ENCODE measurements at regions not wholly inside any gene's neighbourhood (a gene's known extent, or its start where the extent isn't known, plus 50 kb on each side); places are given as distances from the start of the nearest gene placed in this dataset.
"Not testable (repeated sequence)": the region's sequence is repeated elsewhere in the genome, so short reads cannot be mapped to it uniquely, and the experiment has no call there.

- no peak for DNase-seq (ENCODE audit: low spot score)
Measured at GRCh38 chr20:29427201-29428060, 1830.0 kb upstream of the DEFB115 start.

DNA sequence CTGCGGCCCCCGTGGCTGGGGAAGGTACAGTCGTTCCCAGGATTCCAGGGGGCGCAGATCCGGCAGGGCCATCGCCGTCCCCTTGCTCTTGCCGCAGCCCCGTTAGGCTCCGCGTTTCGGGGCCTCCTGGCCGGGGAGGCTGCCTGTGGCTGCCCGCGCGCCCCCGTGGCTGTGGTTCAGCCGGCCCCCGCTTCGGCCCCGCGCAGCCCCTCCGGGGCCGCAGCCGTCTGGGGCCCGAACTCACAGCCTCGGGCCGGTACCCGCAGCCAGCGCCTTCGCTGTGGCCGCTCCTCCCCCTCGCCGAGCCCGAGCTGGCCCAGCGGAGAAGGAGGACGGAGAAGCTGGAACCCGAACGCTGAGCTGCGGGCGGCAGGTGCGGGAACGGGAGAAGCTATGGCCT is 1826.9 kb upstream of the DEFB115 start:
- no peak for DNase-seq (ENCODE audit: low spot score)

DNA sequence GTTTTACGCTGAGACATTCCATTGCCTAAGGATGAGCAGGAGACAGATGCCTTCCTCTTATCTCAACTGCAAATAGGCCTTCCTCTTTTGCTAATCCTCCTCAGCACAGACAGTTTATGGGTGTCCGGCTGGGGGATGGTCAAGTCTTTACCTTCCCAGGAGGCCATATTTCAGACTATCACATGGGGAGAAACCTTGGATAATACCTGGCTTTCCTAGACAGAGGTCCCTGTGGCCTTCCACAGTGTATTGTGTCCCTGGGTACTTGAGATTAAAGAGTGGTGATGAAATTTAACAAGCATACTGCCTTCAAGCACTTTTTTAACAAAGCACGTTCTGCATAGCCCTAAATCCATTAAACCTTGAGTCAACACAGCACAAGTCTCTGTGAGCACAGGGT is 1816.7 kb upstream of the DEFB115 start:
- DNase-seq (ENCODE audit: low spot score): not testable (repeated sequence)

DNA sequence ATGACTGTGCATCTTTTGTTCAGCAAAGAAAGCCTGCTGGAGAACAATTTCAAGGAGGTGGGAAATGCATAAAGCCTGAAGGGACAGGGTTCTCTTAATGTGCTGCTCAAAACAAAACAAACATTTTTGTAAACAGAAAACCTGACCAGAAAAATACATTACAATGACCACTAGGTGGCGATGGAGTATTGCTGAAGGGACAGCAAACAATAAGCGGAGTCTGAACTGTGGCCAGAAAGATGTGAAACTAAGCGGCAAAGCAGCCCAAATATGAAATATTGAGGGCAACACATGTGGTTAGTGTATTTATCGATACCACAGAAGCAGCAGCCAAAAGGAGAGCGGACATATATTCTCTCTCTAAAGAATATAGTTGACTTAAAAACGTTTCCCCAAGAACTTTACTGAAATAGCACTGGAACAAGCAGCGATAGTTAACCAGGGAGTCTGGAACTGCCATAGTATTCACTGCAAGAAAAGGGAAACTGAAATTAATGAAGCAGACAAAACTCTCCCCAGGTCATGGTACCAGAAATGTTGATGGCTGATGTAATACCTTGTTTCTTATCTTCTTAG is 1814.2 kb upstream of the DEFB115 start:
- not testable (repeated sequence) for DNase-seq (ENCODE audit: low spot score)

DNA sequence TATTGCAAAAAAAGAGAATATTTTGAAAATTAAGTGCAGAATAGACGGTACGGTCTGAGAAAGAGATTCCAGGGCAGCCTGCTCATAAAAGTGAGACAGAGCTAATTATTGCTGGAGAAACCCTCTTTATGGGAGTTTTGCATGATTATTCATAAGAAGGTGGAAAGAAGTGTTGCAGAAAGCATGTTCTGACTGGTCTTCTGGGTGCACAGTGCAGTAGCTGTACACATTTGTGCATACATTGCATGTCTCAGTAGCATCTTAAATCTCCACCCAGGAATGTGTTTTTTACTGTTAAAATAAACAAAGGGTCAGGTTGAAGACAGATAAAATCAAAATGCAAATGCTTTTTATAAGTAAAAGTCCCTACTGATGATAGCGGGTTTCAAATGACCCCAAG is 1813.6 kb upstream of the DEFB115 start:
- DNase-seq (ENCODE audit: low spot score): no peak

- DNase-seq (ENCODE audit: low spot score): peak; percentile 69
Measured at GRCh38 chr20:29445050-29445907, 1812.2 kb upstream of the DEFB115 start.

DNA sequence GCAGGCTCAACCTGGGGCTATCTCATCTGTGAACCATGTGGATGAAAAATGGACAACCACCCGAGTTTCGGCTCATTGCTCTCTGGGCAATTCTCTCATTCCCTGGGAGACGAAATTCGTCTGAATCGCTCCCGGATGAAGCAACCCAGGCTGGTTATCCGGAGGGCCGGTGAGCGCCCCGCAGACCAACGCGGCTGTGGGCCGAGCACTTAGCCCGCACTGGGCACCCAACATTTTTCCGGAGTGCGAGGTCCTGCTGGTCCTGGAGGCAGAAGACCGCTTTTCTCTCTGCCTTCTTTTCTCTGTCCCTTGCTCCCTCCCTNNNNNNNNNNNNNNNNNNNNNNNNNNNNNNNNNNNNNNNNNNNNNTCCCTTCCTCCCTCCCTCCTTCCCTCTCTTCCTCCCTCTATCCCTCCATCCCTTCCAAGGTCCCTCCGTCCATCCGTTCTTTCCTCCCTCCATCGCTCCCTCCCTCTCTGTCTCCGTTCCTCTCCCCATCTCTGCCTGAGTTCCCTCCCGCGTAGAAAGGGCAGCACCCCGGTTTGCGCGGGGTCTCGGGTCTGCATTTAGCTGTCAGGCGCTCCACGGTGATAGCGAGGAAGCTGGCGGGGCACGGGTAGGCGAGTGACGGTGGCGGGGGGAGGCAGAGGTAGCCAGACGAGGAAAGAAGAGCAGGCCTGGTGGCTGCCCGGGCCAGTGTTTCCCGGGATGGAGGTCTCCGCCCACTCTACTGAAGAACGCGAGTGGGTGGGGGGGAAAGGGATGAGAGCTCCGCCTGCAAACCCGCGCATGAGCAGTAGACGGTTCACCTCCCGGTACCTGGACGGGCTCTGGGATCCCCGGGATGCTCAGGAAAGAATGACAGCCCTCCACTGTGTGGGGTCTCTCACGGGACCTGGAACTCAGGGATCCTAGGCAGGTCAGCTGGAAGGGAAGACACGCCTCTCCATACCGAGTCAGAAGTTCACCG is 1809.7 kb upstream of the DEFB115 start:
- DNase-seq (ENCODE audit: low spot score): not testable (repeated sequence)

GRCh38 chr20:29448806-29449470 is 1808.5 kb upstream of the DEFB115 start:
- no peak for DNase-seq (ENCODE audit: low spot score)

DNA sequence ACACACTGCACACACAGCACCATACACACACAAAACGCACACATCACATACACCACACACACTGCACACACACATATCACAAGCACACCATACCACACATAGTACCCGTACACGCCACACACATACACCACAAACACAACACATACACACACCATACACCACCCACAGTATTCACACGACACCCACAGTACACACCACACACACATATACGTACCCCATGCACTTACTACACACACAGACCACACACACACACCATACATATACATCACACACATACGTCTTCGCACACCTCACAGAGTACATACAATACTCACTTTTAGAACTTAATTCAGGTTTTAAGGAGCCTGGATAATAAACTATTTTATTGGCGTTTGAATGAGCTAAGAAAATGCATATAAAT is 1805.3 kb upstream of the DEFB115 start:
- DNase-seq (ENCODE audit: low spot score): no peak

DNA sequence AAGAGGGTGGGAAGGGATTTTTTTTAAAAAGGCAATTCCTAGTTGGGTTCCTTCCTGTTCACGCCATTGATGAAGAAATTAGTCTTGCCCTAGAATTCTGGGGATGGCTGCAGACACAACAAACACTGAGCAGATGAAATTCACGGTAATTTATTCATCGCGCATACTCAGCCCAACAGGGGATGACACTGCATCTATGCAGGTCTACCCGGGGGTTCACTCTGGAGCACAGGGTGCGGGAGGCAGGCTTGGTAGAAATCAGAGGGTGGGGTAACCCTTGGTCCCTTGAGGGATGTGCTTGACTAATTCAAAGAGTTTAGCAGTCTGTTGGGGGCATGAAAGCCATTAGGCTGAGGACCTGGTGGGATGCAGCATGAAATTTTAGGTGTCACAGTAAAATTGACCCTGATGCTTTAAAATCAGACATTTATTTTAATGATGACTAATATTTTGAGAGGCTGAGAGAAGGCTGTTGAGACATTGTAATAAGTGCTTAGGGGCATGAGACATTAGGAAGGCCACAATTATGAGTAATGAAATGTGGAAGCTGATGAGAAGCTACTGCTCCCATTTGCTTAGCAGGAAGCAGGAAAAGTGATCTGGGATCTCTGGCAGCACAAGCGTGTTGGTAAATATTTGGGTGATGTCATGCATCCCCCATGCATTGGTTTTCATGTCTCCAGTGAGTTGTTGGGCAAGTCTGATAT is 1800.3 kb upstream of the DEFB115 start:
- DNase-seq (ENCODE audit: low spot score): not testable (repeated sequence)

DNA sequence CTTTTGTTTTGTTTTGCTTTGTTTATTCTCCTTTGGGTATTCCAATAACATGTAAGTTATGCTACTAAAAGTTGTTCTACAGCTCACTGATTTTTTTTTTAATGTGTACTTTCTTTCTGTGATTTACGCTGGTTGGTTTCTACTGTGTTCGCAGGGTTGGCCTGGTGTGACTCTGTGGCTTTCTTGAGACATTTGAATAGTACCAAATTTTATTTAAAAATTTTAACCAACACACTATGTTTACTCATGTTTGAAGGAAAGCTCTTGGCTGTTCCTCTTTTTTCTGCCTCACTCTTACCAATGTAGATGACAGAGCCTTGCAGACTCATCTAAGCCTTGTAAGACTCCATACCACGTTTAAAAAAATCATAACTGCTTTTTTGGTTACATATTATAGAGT is 1784.9 kb upstream of the DEFB115 start:
- no peak for DNase-seq (ENCODE audit: low spot score)

GRCh38 chr20:29492840-29493239 is 1764.6 kb upstream of the DEFB115 start:
- not testable (repeated sequence) for DNase-seq (ENCODE audit: low spot score)

- DNase-seq (ENCODE audit: low spot score): not testable (repeated sequence)
Measured at GRCh38 chr20:29496767-29497166, 1760.7 kb upstream of the DEFB115 start.

- no peak for DNase-seq (ENCODE audit: low spot score)
Measured at GRCh38 chr20:29497261-29497671, 1760.2 kb upstream of the DEFB115 start.

DNA sequence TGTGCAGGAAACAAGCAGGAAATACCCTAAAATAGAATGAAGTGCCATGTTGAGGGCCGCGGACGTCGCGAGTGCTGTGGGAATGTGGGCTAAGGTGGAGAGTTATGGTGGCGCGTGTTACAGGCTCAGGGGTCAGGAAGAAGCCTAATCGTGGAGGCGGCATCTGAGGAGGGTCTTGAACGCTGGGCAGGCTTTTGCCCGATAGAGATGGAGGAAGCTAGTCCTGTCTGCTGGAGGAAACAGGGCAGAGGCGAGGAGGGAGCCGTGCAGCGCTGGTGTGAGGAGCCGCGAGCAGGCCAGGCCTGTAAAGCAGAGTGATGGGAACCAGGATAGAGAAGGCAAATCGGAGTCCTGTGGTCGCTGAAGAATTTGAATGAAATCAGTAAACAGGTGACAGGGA is 1759.8 kb upstream of the DEFB115 start:
- DNase-seq (ENCODE audit: low spot score): peak; percentile 18

- not testable (repeated sequence) for DNase-seq (ENCODE audit: low spot score)
Measured at GRCh38 chr20:29500738-29501137, 1756.7 kb upstream of the DEFB115 start.

DNA sequence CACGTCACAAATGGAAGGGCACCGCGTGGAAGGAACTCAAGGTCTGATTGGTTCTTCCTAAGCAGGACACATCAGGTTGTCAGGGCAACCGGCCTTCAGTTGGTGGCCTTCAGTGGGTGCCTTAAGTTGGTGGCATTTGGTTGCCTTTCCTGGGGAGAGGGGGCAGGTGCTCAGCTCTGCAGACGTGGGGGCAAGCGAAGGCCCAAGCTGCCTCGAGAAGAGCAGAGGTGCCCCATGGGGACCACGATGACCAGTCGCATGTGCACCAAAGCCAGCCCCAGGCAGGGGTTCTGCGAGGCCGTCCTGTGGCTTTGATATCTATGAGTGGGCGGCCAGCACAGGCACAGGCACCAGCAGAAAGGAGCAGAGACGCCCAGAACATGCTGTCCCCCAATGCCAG is 1742.8 kb upstream of the DEFB115 start:
- not testable (repeated sequence) for DNase-seq (ENCODE audit: low spot score)

- not testable (repeated sequence) for DNase-seq (ENCODE audit: low spot score)
Measured at GRCh38 chr20:29516847-29517246, 1740.6 kb upstream of the DEFB115 start.

DNA sequence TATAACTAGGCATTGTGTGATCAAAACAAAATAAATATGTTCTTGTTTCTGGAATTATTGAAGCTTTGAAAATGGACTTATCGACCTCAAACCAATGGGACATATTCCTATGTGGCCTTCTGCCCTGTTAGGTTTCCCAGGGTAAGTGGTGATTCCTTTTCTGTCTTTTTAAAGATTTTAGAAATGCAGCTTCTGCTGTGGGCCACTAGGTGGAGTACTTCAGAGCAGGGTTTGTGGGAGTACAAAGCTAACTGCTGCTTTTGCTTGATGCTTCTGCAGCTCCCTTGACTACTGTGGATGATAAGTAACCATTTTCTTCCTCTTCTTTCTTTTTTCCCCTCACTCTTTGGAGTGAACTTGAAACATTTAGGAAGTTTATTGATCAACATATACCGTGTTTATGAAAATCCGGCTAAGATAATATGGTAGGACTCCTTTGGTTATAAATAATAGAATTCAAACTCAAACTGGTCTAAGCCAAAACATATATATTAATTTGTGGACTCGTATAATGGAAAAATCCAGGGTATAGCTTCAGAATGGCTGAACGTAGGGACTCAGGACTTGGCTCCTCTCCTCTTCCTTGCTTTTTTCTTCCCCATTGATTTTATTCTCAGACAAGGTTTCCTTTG is 1737.7 kb upstream of the DEFB115 start:
- DNase-seq (ENCODE audit: low spot score): not testable (repeated sequence)
